HL-60 (cell line): ENCODE measurements at regions not wholly inside any gene's neighbourhood (a gene's known extent, or its start where the extent isn't known, plus 50 kb on each side); places are given as distances from the start of the nearest gene placed in this dataset.

Experiments
- GABPA ChIP-seq: IDR thresholded peaks from 2 replicates; pipeline ENCODE4 v1.6.1; 2012; ENCODE audit warnings: low read depth
- POLR2AphosphoS5 ChIP-seq: IDR thresholded peaks from 2 replicates; pipeline ENCODE4 v1.6.1; 2012; ENCODE audit warnings: low read depth
- TF ChIP-seq, protein P1 (sequence below): IDR thresholded peaks from one replicate; pipeline ENCODE4 v1.5.1; 2011; ENCODE audit warnings: low read length, control low read depth, inconsistent platforms; ENCODE audit not compliant: insufficient read depth

DNA sequence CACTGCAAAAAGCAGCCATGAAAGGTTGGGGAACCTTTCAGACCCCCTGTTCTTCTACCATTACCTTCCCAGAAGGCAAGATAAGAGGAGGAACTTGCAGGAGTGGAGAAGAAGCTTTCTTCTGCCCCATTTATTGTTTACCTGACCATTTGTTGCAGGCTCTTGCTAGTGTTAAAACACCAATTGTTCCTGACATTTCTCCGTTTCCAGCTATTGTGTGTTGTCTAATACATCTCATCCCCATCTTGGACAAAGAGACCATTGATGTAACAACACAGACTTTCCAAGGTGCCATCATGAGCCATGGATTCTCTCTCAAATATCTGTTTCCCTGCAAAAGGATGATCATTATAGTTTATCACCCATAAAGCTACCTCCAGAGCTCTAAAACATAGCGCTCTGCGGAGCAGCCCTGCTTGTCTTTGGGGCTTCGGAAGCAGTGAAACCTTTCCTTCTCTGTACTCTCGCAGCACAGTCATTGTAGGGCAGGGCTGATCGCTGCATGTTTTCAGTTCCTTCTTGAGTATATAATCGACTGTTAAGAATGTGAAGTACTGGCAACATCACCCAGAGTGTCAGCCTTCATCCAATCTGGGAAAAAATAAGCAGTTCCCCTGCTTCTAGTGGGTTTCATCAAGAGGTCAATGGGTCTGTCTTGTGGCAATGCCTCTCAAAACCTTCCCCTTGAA is 680.0 kb downstream of the SEMA5A start:
- TF ChIP-seq, protein P1, sequence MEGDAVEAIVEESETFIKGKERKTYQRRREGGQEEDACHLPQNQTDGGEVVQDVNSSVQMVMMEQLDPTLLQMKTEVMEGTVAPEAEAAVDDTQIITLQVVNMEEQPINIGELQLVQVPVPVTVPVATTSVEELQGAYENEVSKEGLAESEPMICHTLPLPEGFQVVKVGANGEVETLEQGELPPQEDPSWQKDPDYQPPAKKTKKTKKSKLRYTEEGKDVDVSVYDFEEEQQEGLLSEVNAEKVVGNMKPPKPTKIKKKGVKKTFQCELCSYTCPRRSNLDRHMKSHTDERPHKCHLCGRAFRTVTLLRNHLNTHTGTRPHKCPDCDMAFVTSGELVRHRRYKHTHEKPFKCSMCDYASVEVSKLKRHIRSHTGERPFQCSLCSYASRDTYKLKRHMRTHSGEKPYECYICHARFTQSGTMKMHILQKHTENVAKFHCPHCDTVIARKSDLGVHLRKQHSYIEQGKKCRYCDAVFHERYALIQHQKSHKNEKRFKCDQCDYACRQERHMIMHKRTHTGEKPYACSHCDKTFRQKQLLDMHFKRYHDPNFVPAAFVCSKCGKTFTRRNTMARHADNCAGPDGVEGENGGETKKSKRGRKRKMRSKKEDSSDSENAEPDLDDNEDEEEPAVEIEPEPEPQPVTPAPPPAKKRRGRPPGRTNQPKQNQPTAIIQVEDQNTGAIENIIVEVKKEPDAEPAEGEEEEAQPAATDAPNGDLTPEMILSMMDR = no peak
- no peak for TF ChIP-seq POLR2AphosphoS5
- TF ChIP-seq GABPA = no peak
